ENCODE measurements at regions not wholly inside any gene's neighbourhood (a gene's known extent, or its start where the extent isn't known, plus 50 kb on each side); places are given as distances from the start of the nearest gene placed in this dataset.
A peak's percentile ranks its signal among the peaks of the same experiment; 100 is the strongest.

- no peak overlapping the region for H3K9ac ChIP-seq (ENCODE audit: insufficient read depth in 1 of 2, low read depth in 2 of 2, low read length in 2 of 2)
- no peaks in the 10 kb centered on the region for H3K4me1 ChIP-seq (replicated peaks in 1 of 2; ENCODE audit: control insufficient read depth in 2 of 2, insufficient read depth in 2 of 2, low read length in 2 of 2)
- 0% methylated on average over 8 of the region's 8 CpGs for WGBS (ENCODE audit: insufficient coverage, low coverage, missing lambda C conversion rate)
- DNase-seq (ENCODE audit: extremely low read depth in 1 of 4, low spot score in 3 of 4) (no peak), FAIRE-seq (no peak), ATAC-seq (no peak)
- intact Hi-C loops (cut with micrococcal nuclease) = loop anchor here (10.0 kb wide), 1 partner anchor 445 kb away; no protein-coding TSS in a partner anchor
- H3K27ac ChIP-seq (ENCODE audit: extremely low read depth, low read depth, low read length) = no peak overlapping the region
- no peak overlapping the region for H3K4me3 ChIP-seq
- in situ Hi-C loops (cut with MboI) = no loop called here
- H4K20me1 ChIP-seq (replicated peaks; ENCODE audit: control insufficient read depth, insufficient read depth, low read length) = no peaks in the 10 kb centered on the region
- BruUV-seq (replicated peaks) = no TSS peak
- no peaks in the 10 kb centered on the region for H3K9me3 ChIP-seq (replicated peaks; ENCODE audit: control insufficient read depth, insufficient read depth, low read depth, low read length)
- ChIA-PET CTCF (ENCODE audit: low intra/inter-chr PET ratio) (no interaction called here), POLR2A (no interaction called here)
- TF ChIP-seq ZNF561 (CRISPR knock-in tag; conservative IDR thresholded peaks at IDR 0.05) = no peak
- H3K79me2 ChIP-seq (ENCODE audit: control insufficient read depth, insufficient read depth, low read length) = no peaks in the 10 kb centered on the region
- no peaks in the 10 kb centered on the region for H3K9me1 ChIP-seq (ENCODE audit: control insufficient read depth, insufficient read depth, low read length)
- H3K27me3 ChIP-seq (ENCODE audit: control insufficient read depth in 2 of 2, insufficient read depth in 2 of 2, low read length in 2 of 2) = no peaks in the 10 kb centered on the region
- no peak overlapping the region for H2AFZ ChIP-seq (ENCODE audit: low read depth, low read length)
- no peak overlapping the region for H3K4me2 ChIP-seq (ENCODE audit: insufficient read depth, low read length)
- no peaks in the 10 kb centered on the region for H3K36me3 ChIP-seq (ENCODE audit: control insufficient read depth, insufficient read depth, low read length)
Observed at GRCh38 chr1:119279456-119280381, 88.9 kb upstream of the HAO2 start.

- intact Hi-C loops (cut with micrococcal nuclease) = no loop called here
- peak; percentile 68 for TF ChIP-seq C11orf30 (IDR thresholded peaks at IDR 0.05; ENCODE audit: low read depth)
- no peak for TF ChIP-seq HNRNPL (IDR thresholded peaks at IDR 0.05; ENCODE audit: low read depth, low read length)
- peak; percentile 82 for TF ChIP-seq ZNF316 (IDR thresholded peaks at IDR 0.05)
- peak; percentile 48 for TF ChIP-seq MAFK (IDR thresholded peaks at IDR 0.05; ENCODE audit: low read length)
- no peak for TF ChIP-seq ZNF445 (CRISPR knock-in tag; IDR thresholded peaks at IDR 0.05; ENCODE audit: low read depth)
- TF ChIP-seq MAFG (tag; conservative IDR thresholded peaks at IDR 0.05) = peak; percentile 73
- peak; percentile 53 for TF ChIP-seq MAFF (IDR thresholded peaks at IDR 0.05; ENCODE audit: low read length)
- in situ Hi-C loops (cut with MboI) = no loop called here
- no peak for FAIRE-seq
- POLR2A ChIA-PET = no interaction called here
- WGBS (ENCODE audit: insufficient coverage, low coverage, missing lambda C conversion rate) = 6% methylated on average over 2 of the region's 2 CpGs
- Histone ChIP-seq H3K9me1 (ENCODE audit: control insufficient read depth, insufficient read depth, low read length) (no peaks in the 10 kb centered on the region), H3K36me3 (ENCODE audit: control insufficient read depth, insufficient read depth, low read length) (no peaks in the 10 kb centered on the region), H3K79me2 (ENCODE audit: control insufficient read depth, insufficient read depth, low read length) (no peaks in the 10 kb centered on the region), H3K9me3 (replicated peaks; ENCODE audit: control insufficient read depth, insufficient read depth, low read depth, low read length) (no peaks in the 10 kb centered on the region), H3K4me3 (no peak overlapping the region), H4K20me1 (replicated peaks; ENCODE audit: control insufficient read depth, insufficient read depth, low read length) (no peaks in the 10 kb centered on the region), H2AFZ (ENCODE audit: low read depth, low read length) (no peak overlapping the region), H3K9ac (ENCODE audit: insufficient read depth in 1 of 2, low read depth in 2 of 2, low read length in 2 of 2) (no peak overlapping the region), H3K4me2 (ENCODE audit: insufficient read depth, low read length) (no peak overlapping the region), H3K27ac (ENCODE audit: extremely low read depth, low read depth, low read length) (no peak overlapping the region), H3K4me1 (replicated peaks in 1 of 2; ENCODE audit: control insufficient read depth in 2 of 2, insufficient read depth in 2 of 2, low read length in 2 of 2) (no peaks in the 10 kb centered on the region), H3K27me3 (ENCODE audit: control insufficient read depth in 2 of 2, insufficient read depth in 2 of 2, low read length in 2 of 2) (no peaks in the 10 kb centered on the region)
- ATAC-seq = no peak
- DNase-seq (ENCODE audit: extremely low read depth in 1 of 4, low spot score in 3 of 4) = no peak
- BruUV-seq (replicated peaks) = no TSS peak
- CTCF ChIA-PET (ENCODE audit: low intra/inter-chr PET ratio) = no interaction called here
Observed at GRCh38 chr1:119285482-119285881, 83.1 kb upstream of the HAO2 start.
